Spleen (tissue), 11 donors: ENCODE measurements at regions not wholly inside any gene's neighbourhood (a gene's known extent, or its start where the extent isn't known, plus 50 kb on each side); places are given as distances from the start of the nearest gene placed in this dataset.

Experiments used
- DNase-seq: peaks from one replicate; pipeline ENCODE4 v3.0.0-alpha.2; 2020
- H3K27ac ChIP-seq, 8 donors: fragments of 200-600 bp; sonication (generic) in 7 of 8; 1 replicate in 4 of 8; 2 replicates in 4 of 8; pipeline versions ENCODE4 v1.5.0 to v1.8.0; 2016 to 2021; ENCODE audit warnings: inconsistent platforms in 4 of 8, mild to moderate bottlenecking in 4 of 8, moderate library complexity in 1 of 8
- H3K27me3 ChIP-seq, 7 donors: fragments of 200-600 bp; sonication (generic) in 6 of 7; replicated peaks in 1 of 7; 1 replicate in 4 of 7; 2 replicates in 3 of 7; pipeline versions ENCODE4 v1.5.0 to v1.8.0; 2016 to 2021; ENCODE audit warnings: inconsistent platforms in 3 of 7, mild to moderate bottlenecking in 1 of 7
- H3K36me3 ChIP-seq, 6 donors: fragments of 200-600 bp; sonication (generic) in 5 of 6; 1 replicate in 4 of 6; 2 replicates in 2 of 6; pipeline versions ENCODE4 v1.5.0 to v1.8.0; 2016 to 2021; ENCODE audit warnings: inconsistent platforms in 2 of 6
- H3K4me1 ChIP-seq, 6 donors: fragments of 200-600 bp; sonication (generic) in 5 of 6; 1 replicate in 3 of 6; 2 replicates in 3 of 6; pipeline versions ENCODE4 v1.5.0 to v1.8.0; 2016 to 2021; ENCODE audit warnings: inconsistent platforms in 3 of 6
- H3K4me3 ChIP-seq, 8 donors: fragments of 200-600 bp; sonication (generic) in 7 of 8; 1 replicate in 4 of 8; 2 replicates in 4 of 8; pipeline versions ENCODE4 v1.5.0 to v1.8.0; 2016 to 2021; ENCODE audit warnings: inconsistent platforms in 4 of 8, mild to moderate bottlenecking in 4 of 8, moderate library complexity in 2 of 8
- H3K9me3 ChIP-seq, 8 donors: fragments of 200-600 bp; sonication (generic) in 7 of 8; 1 replicate in 4 of 8; 2 replicates in 4 of 8; pipeline versions ENCODE4 v1.5.0 to v1.8.0; 2016 to 2021; ENCODE audit warnings: inconsistent platforms in 4 of 8
- CTCF ChIP-seq, 11 experiments: fragments of 200-600 bp in 7 of 11; fragments of 450-650 bp in 4 of 11; sonication (generic) in 4 of 11; IDR thresholded peaks in 8 of 11; conservative IDR thresholded peaks in 3 of 11; 1 replicate in 7 of 11; 2 replicates in 4 of 11; pipeline versions ENCODE4 v1.4.0 to v1.8.0; 2016 to 2021; ENCODE audit warnings: antibody characterized with exemption in 11 of 11, inconsistent platforms in 4 of 11, mild to moderate bottlenecking in 1 of 11
- POLR2A ChIP-seq, 3 donors: fragments of 450-650 bp; IDR thresholded peaks; one replicate each; pipeline ENCODE4 v1.5.1; 2017; ENCODE audit warnings: antibody characterized with exemption in 3 of 3, mild to moderate bottlenecking in 1 of 3
- POLR2AphosphoS5 ChIP-seq, 3 donors: sonication (generic); formaldehyde crosslinking; IDR thresholded peaks; one replicate each; pipeline ENCODE4 v1.5.1; 2017; ENCODE audit warnings: antibody characterized with exemption in 3 of 3
- WGBS, 5 donors: extraction: QIAGEN DNeasy Blood & Tissue Kit in 3 of 5; methylation state at CpG; one replicate each; pipeline versions ENCODE4 v1.1.5 to v1.1.7; 2013 to 2018; 5-methylcytosine and 5-hydroxymethylcytosine counted together
- intact Hi-C: fragments of 100-400 bp; cut with DNase I; formaldehyde crosslinking; loops from one replicate; pipeline ENCODE4 v1.15.0; 2023; ENCODE audit warnings: low total_unique reads
- donor health status: healthy with polysubstance abuse.
- donor health status: DM: no; HTN: no; CAD: no; lungs with moderate emphysema.
- donor health status: DM: no; HTN: no; CAD: no.
- donor health status: Bipolar disorder and iron deficiency.
- donor health status: healthy.
- donor health status: DM: no; HTN: no; CAD: no.
- donor health status: DM: yes; HTN: yes; CAD: no.

GRCh38 chr7:96508371-96508770 is 186.5 kb upstream of the SLC25A13 start:
- TF ChIP-seq POLR2AphosphoS5 (IDR thresholded peaks at IDR 0.05), result no peak
- no peak for DNase-seq
- Histone ChIP-seq H3K4me3 (no peak overlapping the region), H3K9me3 (no peaks in the 10 kb centered on the region), H3K27me3 (no peaks in the 10 kb centered on the region), H3K27ac (no peak overlapping the region), H3K36me3 (no peaks in the 10 kb centered on the region), H3K4me1 (no peaks in the 10 kb centered on the region)
- intact Hi-C loops, result no loop called here
- 11 to 25% (median 12%) methylated on average over 1 of the region's 1 CpG for WGBS, 5 donors

GRCh38 chr7:96503597-96503996 is 181.7 kb upstream of the SLC25A13 start:
- Histone ChIP-seq H3K27me3 (no peaks in the 10 kb centered on the region), H3K36me3 (no peaks in the 10 kb centered on the region), H3K27ac (no peak overlapping the region), H3K9me3 (no peaks in the 10 kb centered on the region), H3K4me3 (no peak overlapping the region), H3K4me1 (no peaks in the 10 kb centered on the region)
- WGBS, 5 donors, result 69 to 95% (median 82%) methylated on average over 1 of the region's 1 CpG
- DNase-seq, result no peak
- TF ChIP-seq POLR2AphosphoS5 (IDR thresholded peaks at IDR 0.05) (no peak), CTCF (IDR thresholded peaks at IDR 0.05 in 8 of 11, conservative IDR thresholded peaks at IDR 0.05 in 3 of 11) (no peak)
- intact Hi-C loops, result no loop called here

GRCh38 chr7:96501318-96501717 is 179.4 kb upstream of the SLC25A13 start:
- intact Hi-C loops, result no loop called here
- DNase-seq, result no peak
- Histone ChIP-seq H3K4me3 (no peak overlapping the region), H3K27me3 (no peaks in the 10 kb centered on the region), H3K4me1 (no peaks in the 10 kb centered on the region), H3K36me3 (no peaks in the 10 kb centered on the region), H3K27ac (no peak overlapping the region), H3K9me3 (no peaks in the 10 kb centered on the region)
- no peak for TF ChIP-seq POLR2AphosphoS5 (IDR thresholded peaks at IDR 0.05)
- no peak for TF ChIP-seq CTCF (IDR thresholded peaks at IDR 0.05 in 8 of 11, conservative IDR thresholded peaks at IDR 0.05 in 3 of 11)
- no peak for TF ChIP-seq POLR2A (IDR thresholded peaks at IDR 0.05)

- intact Hi-C loops, result no loop called here
- no peaks in the 10 kb centered on the region for H3K9me3 ChIP-seq
- no peak overlapping the region for H3K4me3 ChIP-seq
- TF ChIP-seq POLR2AphosphoS5 (IDR thresholded peaks at IDR 0.05) (no peak), POLR2A (IDR thresholded peaks at IDR 0.05) (no peak), CTCF (IDR thresholded peaks at IDR 0.05 in 8 of 11, conservative IDR thresholded peaks at IDR 0.05 in 3 of 11) (no peak)
- H3K27me3 ChIP-seq, result no peaks in the 10 kb centered on the region
- H3K4me1 ChIP-seq, result peaks cover 0 to 3% (median 0%) of the 10 kb centered on the region in 6 donors
- H3K27ac ChIP-seq, result no peak overlapping the region
- no peak for DNase-seq
- no peaks in the 10 kb centered on the region for H3K36me3 ChIP-seq
- WGBS, 5 donors, result 56 to 74% (median 67%) methylated on average over 3 of the region's 3 CpGs
Observed at GRCh38 chr7:96499532-96499931, 177.6 kb upstream of the SLC25A13 start.

GRCh38 chr7:96497567-96497966 is 175.7 kb upstream of the SLC25A13 start:
- DNase-seq, result no peak
- no peak overlapping the region for H3K4me3 ChIP-seq
- no peaks in the 10 kb centered on the region for H3K27me3 ChIP-seq
- no peaks in the 10 kb centered on the region for H3K9me3 ChIP-seq
- peaks cover 0 to 3% (median 0%) of the 10 kb centered on the region in 6 donors for H3K4me1 ChIP-seq
- no peak overlapping the region for H3K27ac ChIP-seq
- no peaks in the 10 kb centered on the region for H3K36me3 ChIP-seq
- TF ChIP-seq POLR2AphosphoS5 (IDR thresholded peaks at IDR 0.05) (no peak), POLR2A (IDR thresholded peaks at IDR 0.05) (no peak), CTCF (IDR thresholded peaks at IDR 0.05 in 8 of 11, conservative IDR thresholded peaks at IDR 0.05 in 3 of 11) (no peak)
- WGBS, 5 donors, result 74 to 89% (median 78%) methylated on average over 2 of the region's 2 CpGs
- intact Hi-C loops, result no loop called here
